KBM-7 (cell line): ENCODE measurements at regions not wholly inside any gene's neighbourhood (a gene's known extent, or its start where the extent isn't known, plus 50 kb on each side); places are given as distances from the start of the nearest gene placed in this dataset.
A peak's percentile ranks its signal among the peaks of the same experiment; 100 is the strongest.
"Not testable (repeated sequence)": the region's sequence is repeated elsewhere in the genome, so short reads cannot be mapped to it uniquely, and the experiment has no call there.

Experiments used
- DNase-seq: peaks from one replicate; pipeline ENCODE4 v3.0.0-alpha.2; 2015
- in situ Hi-C: fragments of 300-500 bp; cut with MboI; formaldehyde crosslinking; loops from 2 replicates; pipeline ENCODE4 v1.14.3; 2020; ENCODE audit warnings: low sequenced_read_pairs, low pct_unique_long_range_greater_than_20kb, mixed read lengths

- DNase-seq: no peak
- in situ Hi-C loops: no loop called here
Observed at GRCh38 chr13:81563091-81563490, 1222.2 kb upstream of the SPRY2 start.

GRCh38 chr13:81562598-81562997 lies 1221.7 kb upstream of the SPRY2 start:
- DNase-seq: no peak
- in situ Hi-C loops: no loop called here

- DNase-seq: peak; percentile 22
- in situ Hi-C loops: no loop called here
Observed at GRCh38 chr13:81551036-81551435, 1210.1 kb upstream of the SPRY2 start.

GRCh38 chr13:81546294-81546693 lies 1205.4 kb upstream of the SPRY2 start:
- DNase-seq, in situ Hi-C loops: not testable (repeated sequence)

- in situ Hi-C loops: no loop called here
- no peak for DNase-seq
Observed at GRCh38 chr13:81540777-81541176, 1199.9 kb upstream of the SPRY2 start.

GRCh38 chr13:81539643-81540150 lies 1198.8 kb upstream of the SPRY2 start:
- in situ Hi-C loops: no loop called here
- no peak for DNase-seq

GRCh38 chr13:81498969-81499368 lies 1158.0 kb upstream of the SPRY2 start:
- DNase-seq: no peak

GRCh38 chr13:81493144-81493543 lies 1152.2 kb upstream of the SPRY2 start:
- in situ Hi-C loops: no loop called here

More at GRCh38 chr13:81498969-81499368, 1158.0 kb upstream of the SPRY2 start:
- in situ Hi-C loops: no loop called here

GRCh38 chr13:81492449-81492848 lies 1151.5 kb upstream of the SPRY2 start:
- in situ Hi-C loops: no loop called here
- DNase-seq: no peak

More at GRCh38 chr13:81493144-81493543, 1152.2 kb upstream of the SPRY2 start:
- no peak for DNase-seq

GRCh38 chr13:81488021-81488420 lies 1147.1 kb upstream of the SPRY2 start:
- in situ Hi-C loops: no loop called here

GRCh38 chr13:81487151-81487550 lies 1146.2 kb upstream of the SPRY2 start:
- peak; percentile 12 for DNase-seq

More at GRCh38 chr13:81488021-81488420, 1147.1 kb upstream of the SPRY2 start:
- DNase-seq: no peak

GRCh38 chr13:81480634-81481033 lies 1139.7 kb upstream of the SPRY2 start:
- DNase-seq: no peak
- in situ Hi-C loops: no loop called here

More at GRCh38 chr13:81487151-81487550, 1146.2 kb upstream of the SPRY2 start:
- in situ Hi-C loops: no loop called here

GRCh38 chr13:81473366-81473899 lies 1132.5 kb upstream of the SPRY2 start:
- in situ Hi-C loops: no loop called here
- DNase-seq: no peak

- DNase-seq: no peak
- in situ Hi-C loops: no loop called here
Observed at GRCh38 chr13:81458170-81458569, 1117.2 kb upstream of the SPRY2 start.

GRCh38 chr13:81446441-81446840 lies 1105.5 kb upstream of the SPRY2 start:
- in situ Hi-C loops: no loop called here
- DNase-seq: no peak

GRCh38 chr13:81442904-81443303 lies 1102.0 kb upstream of the SPRY2 start:
- no peak for DNase-seq
- in situ Hi-C loops: no loop called here

GRCh38 chr13:81425286-81425685 lies 1084.4 kb upstream of the SPRY2 start:
- no peak for DNase-seq
- in situ Hi-C loops: no loop called here

GRCh38 chr13:81409284-81409683 lies 1068.4 kb upstream of the SPRY2 start:
- in situ Hi-C loops: no loop called here
- DNase-seq: no peak

GRCh38 chr13:81408647-81409046 lies 1067.7 kb upstream of the SPRY2 start:
- in situ Hi-C loops: no loop called here
- no peak for DNase-seq

- in situ Hi-C loops: no loop called here
- DNase-seq: no peak
Observed at GRCh38 chr13:81406639-81407292, 1065.8 kb upstream of the SPRY2 start.

- in situ Hi-C loops: no loop called here
- no peak for DNase-seq
Observed at GRCh38 chr13:81406022-81406421, 1065.1 kb upstream of the SPRY2 start.
